Stimulated activated CD4-positive, alpha-beta T cell treated with anti-CD3 and anti-CD28 coated beads, Interleukin-12 subunit alpha, Interleukin-12 subunit beta, amount 100 ng/mL, for 24 hours (primary cell): ENCODE measurements at regions not wholly inside any gene's neighbourhood (a gene's known extent, or its start where the extent isn't known, plus 50 kb on each side); places are given as distances from the start of the nearest gene placed in this dataset.

ENCODE experiments used
- DNase-seq, 2 experiments: peaks; one replicate each; pipeline ENCODE4 v3.0.0-alpha.2; 2020; ENCODE audit warnings: low read depth in 2 of 2

DNA sequence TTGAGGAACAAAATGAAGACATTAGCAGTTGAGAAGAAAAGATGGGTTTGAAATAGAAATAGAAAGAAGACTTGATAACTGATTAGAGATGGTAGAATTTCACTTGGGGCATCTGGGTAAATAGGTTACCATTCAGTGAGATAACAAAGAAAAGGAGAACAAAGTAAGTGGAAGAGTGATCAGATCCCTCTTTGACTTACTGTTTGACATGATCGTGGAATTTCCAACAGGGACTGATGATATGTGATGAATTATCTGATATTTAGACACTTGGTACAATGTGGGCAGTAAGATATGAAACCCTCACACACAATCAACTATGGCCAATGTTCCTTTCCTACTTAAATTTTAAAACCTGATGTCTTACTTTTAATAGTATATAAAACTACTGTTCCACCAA, 70.1 kb upstream of the STARD4 start:
- no peak for DNase-seq

GRCh38 chr5:111580956-111581355, 68.6 kb upstream of the STARD4 start:
- DNase-seq: no peak

DNA sequence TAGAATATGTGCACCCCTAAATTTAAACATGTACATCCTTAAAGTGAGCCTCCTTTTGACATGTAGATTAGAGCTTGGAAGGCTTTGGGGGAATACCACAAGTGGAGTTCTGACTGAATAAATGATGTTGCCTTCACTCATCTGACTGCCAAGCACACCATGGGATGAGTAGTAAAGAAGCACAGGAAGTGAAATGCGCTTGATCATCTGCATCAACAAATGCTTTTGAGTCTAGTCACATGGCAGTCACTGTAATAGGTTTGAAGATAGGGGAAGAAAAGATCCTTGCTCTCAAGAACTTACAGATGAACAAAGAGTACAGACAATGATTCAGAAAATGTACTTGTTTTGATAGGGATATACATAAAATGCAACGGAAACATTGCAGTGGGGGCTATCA, 62.0 kb upstream of the STARD4 start:
- no peak for DNase-seq

DNA sequence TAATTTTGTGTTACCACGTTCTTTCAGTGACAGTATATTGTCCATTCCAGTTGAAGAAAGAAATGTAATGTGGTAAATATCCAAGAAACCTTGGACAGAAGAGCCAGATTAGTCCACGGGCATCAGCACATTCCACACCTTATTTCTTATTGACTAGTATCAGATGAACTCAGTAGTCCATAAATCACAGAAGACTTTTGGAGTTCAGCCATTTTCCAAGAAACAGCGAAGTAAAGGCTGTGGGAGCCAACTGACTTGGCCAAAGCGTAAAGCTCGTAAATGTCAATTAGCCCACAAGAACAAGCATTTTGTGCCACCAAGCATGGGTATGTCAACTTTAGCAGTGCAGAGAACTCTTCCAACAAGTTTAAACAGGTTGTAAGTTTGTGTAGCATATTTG, 60.2 kb upstream of the STARD4 start:
- no peak for DNase-seq

DNA sequence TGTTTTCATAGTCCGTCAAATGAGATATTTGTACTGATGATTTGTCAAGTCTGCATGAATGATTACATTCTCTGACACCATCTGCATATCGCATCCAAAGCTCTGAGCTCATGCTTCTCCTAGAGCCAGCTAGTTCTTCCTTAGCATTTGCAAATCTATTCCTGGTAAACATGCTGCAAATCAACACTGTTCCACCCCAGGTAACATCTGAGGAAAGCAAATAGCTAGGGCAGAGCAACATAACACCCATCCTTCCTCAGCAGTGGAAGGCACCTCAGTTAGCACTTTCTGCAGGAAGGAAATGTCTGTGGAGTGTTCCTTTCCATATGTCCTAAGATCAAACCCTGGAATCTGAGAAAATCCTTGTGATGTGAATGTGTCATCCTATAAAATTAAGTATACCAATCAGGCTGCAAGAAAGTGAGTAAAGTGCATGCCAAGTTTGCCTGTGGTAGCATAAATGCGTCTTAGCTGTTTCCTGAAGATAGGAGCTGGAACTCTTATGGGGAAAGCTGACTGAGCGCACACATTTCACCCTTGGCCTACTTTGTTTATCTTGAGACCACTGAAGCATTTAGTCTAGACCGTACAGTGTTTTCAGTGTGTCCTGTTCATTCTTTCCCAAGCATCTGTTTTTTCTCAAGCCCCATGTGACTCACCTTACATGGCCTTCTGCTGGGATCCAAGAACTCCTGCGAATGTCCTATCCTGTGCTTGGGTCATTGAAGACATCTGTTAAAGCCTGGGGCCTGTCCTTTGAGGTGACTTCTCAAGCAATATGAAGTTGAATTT, 50.9 kb upstream of the STARD4 start:
- DNase-seq: no peak

DNA sequence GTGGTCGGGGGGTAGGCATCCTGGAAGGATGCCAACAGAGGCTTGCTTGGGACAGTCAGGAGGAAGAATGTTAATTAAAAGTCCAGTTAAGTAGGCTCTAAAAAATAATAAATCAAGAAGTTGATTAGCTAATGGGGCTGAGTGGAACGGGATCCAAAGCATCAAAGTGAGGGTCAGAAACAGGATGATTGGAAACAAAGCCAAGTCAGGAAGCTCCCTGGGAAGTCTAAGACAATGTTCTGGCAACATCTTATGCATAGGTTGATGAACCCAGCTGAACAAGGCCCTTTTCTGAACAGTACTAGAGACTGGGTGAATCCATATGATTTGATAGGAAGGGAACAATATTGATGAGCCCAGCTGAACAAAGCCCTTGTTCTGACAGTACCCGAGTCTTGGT, 50.2 kb upstream of the STARD4 start:
- no peak for DNase-seq
